ENCODE measurements at regions not wholly inside any gene's neighbourhood (a gene's known extent, or its start where the extent isn't known, plus 50 kb on each side); places are given as distances from the start of the nearest gene placed in this dataset.

GRCh38 chr16:59260892-59261291 is 526.8 kb upstream of the GOT2 start:
- Histone ChIP-seq H3K9me3 (no peaks in the 10 kb centered on the region), H3K4me3 (no peak overlapping the region), H3K27ac (no peak overlapping the region), H3K4me1 (no peaks in the 10 kb centered on the region), H3K4me2 (no peak overlapping the region)
- 67% methylated on average over 4 of the region's 4 CpGs for WGBS (ENCODE audit: missing lambda C conversion rate)
- ATAC-seq (no peak), DNase-seq (ENCODE audit: low read depth in 1 of 2, low spot score in 1 of 2) (no peak), FAIRE-seq (no peak)
- TF ChIP-seq RAD21 (conservative IDR thresholded peaks at IDR 0.05 in 1 of 2, IDR thresholded peaks at IDR 0.05 in 1 of 2): no peak
- TF ChIP-seq PBX3 (IDR thresholded peaks at IDR 0.05): no peak
- no peak for TF ChIP-seq ZC3H11A (IDR thresholded peaks at IDR 0.05)
- TF ChIP-seq NR3C1 (IDR thresholded peaks at IDR 0.05): no peak
- no peak for TF ChIP-seq EHMT2 (IDR thresholded peaks at IDR 0.05; ENCODE audit: low read depth)
- TF ChIP-seq USF2 (IDR thresholded peaks at IDR 0.05): no peak
- no peak for TF ChIP-seq ELK1 (IDR thresholded peaks at IDR 0.05; ENCODE audit: low read depth, low read length)
- TF ChIP-seq HOXB13 (CRISPR knock-in tag; IDR thresholded peaks at IDR 0.05; ENCODE audit: low read depth): no peak
- no peak for TF ChIP-seq ZSCAN20 (CRISPR knock-in tag; IDR thresholded peaks at IDR 0.05)
- TF ChIP-seq NFE2L2 (conservative IDR thresholded peaks at IDR 0.05; ENCODE audit: low read length): no peak
- ChIA-PET CTCF (no interaction called here), POLR2A (no interaction called here)

GRCh38 chr16:59259950-59260319 is 525.8 kb upstream of the GOT2 start:
- Histone ChIP-seq H3K9me3 (no peaks in the 10 kb centered on the region), H3K4me3 (no peak overlapping the region), H3K4me2 (no peak overlapping the region), H3K4me1 (no peaks in the 10 kb centered on the region), H3K27ac (no peak overlapping the region)
- DNase-seq (ENCODE audit: low read depth in 1 of 2, low spot score in 1 of 2) (no peak), ATAC-seq (no peak), FAIRE-seq (no peak)
- CTCF ChIA-PET: no interaction called here
- TF ChIP-seq ATOH8 (CRISPR knock-in tag; IDR thresholded peaks at IDR 0.05; ENCODE audit: low read depth): no peak
- TF ChIP-seq FOSL2 (IDR thresholded peaks at IDR 0.05): no peak
- TF ChIP-seq FOSL2 (CRISPR knock-in tag; IDR thresholded peaks at IDR 0.05): no peak
- TF ChIP-seq HDAC2 (IDR thresholded peaks at IDR 0.05): no peak
- POLR2A ChIA-PET: no interaction called here

- ChIA-PET POLR2A (no interaction called here), CTCF (no interaction called here)
- Histone ChIP-seq H3K9me3 (0 out of 3 replicates have a peak, but pooled peaks cover under 1% of the 10 kb centered on the region), H3K27ac (no peak overlapping the region), H3K4me1 (no peaks in the 10 kb centered on the region), H3K4me3 (no peak overlapping the region), H3K4me2 (no peak overlapping the region)
- DNase-seq (ENCODE audit: low read depth in 1 of 2, low spot score in 1 of 2) (no peak), FAIRE-seq (no peak), ATAC-seq (no peak)
- WGBS (ENCODE audit: missing lambda C conversion rate): 80% methylated on average over 18 of the region's 18 CpGs
- no peak for TF ChIP-seq TFCP2L1 (CRISPR knock-in tag; IDR thresholded peaks at IDR 0.05)
- no peak for TF ChIP-seq HOXB13 (CRISPR knock-in tag; IDR thresholded peaks at IDR 0.05; ENCODE audit: low read depth)
- no peak for TF ChIP-seq MAFK (IDR thresholded peaks at IDR 0.05; ENCODE audit: partially characterized antibody)
- TF ChIP-seq RNF2 (IDR thresholded peaks at IDR 0.05; ENCODE audit: borderline replicate concordance, low read depth): no peak
- TF ChIP-seq NR3C1 (IDR thresholded peaks at IDR 0.05): no peak
- no peak for TF ChIP-seq BCL3 (IDR thresholded peaks at IDR 0.05)
- TF ChIP-seq HOXB5 (CRISPR knock-in tag; IDR thresholded peaks at IDR 0.05): no peak
- no peak for TF ChIP-seq ATOH8 (CRISPR knock-in tag; IDR thresholded peaks at IDR 0.05; ENCODE audit: low read depth)
- TF ChIP-seq RFX5 (IDR thresholded peaks at IDR 0.05): no peak
- TF ChIP-seq USF2 (IDR thresholded peaks at IDR 0.05): no peak
- no peak for TF ChIP-seq SREBF2 (IDR thresholded peaks at IDR 0.05)
These were observed 525.2 kb upstream of the GOT2 start for GRCh38 chr16:59259074-59259949.
